ENCODE measurements at regions not wholly inside any gene's neighbourhood (a gene's known extent, or its start where the extent isn't known, plus 50 kb on each side); places are given as distances from the start of the nearest gene placed in this dataset.

- no peaks in the 10 kb centered on the region for H3K27me3 Mint-ChIP-seq (ENCODE audit: insufficient read depth, unreplicated experiment)
- no peaks in the 10 kb centered on the region for H3K9me3 Mint-ChIP-seq (ENCODE audit: unreplicated experiment)
- CTCF ChIA-PET: interaction anchor here (2.2 kb wide), 1 partner anchor 10 kb away, joined by 13 read pairs; no protein-coding TSS in a partner anchor
- H3K4me3 Mint-ChIP-seq (ENCODE audit: unreplicated experiment): no peak overlapping the region
- no peak for TF ChIP-seq CTCF (IDR thresholded peaks at IDR 0.05; ENCODE audit: unreplicated experiment)
- no peak for DNase-seq (ENCODE audit: unreplicated experiment)
- no peaks in the 10 kb centered on the region for H3K36me3 Mint-ChIP-seq (ENCODE audit: insufficient read depth, unreplicated experiment)
- H3K27ac Mint-ChIP-seq (ENCODE audit: low read depth, unreplicated experiment): no peak overlapping the region
- peaks cover 15% of the 10 kb centered on the region for H3K4me1 Mint-ChIP-seq (ENCODE audit: insufficient read depth, unreplicated experiment)
- POLR2A ChIA-PET: no interaction called here
- no TSS peak for BruUV-seq (replicated peaks)
- intact Hi-C loops (cut with micrococcal nuclease): no loop called here
Measured at GRCh38 chr2:196463706-196464105, 175.8 kb upstream of the CCDC150 start.

GRCh38 chr2:196464311-196464710, 175.2 kb upstream of the CCDC150 start:
- TF ChIP-seq CTCF (IDR thresholded peaks at IDR 0.05; ENCODE audit: unreplicated experiment): no peak
- intact Hi-C loops (cut with micrococcal nuclease): no loop called here
- peaks cover 21% of the 10 kb centered on the region for H3K4me1 Mint-ChIP-seq (ENCODE audit: insufficient read depth, unreplicated experiment)
- ChIA-PET CTCF (interaction anchor here (2.2 kb wide), 1 partner anchor 11 kb away, joined by 13 read pairs; no protein-coding TSS in a partner anchor), POLR2A (no interaction called here)
- H3K4me3 Mint-ChIP-seq (ENCODE audit: unreplicated experiment): no peak overlapping the region
- no TSS peak for BruUV-seq (replicated peaks)
- no peaks in the 10 kb centered on the region for H3K27me3 Mint-ChIP-seq (ENCODE audit: insufficient read depth, unreplicated experiment)
- H3K9me3 Mint-ChIP-seq (ENCODE audit: unreplicated experiment): no peaks in the 10 kb centered on the region
- no peak for DNase-seq (ENCODE audit: unreplicated experiment)
- no peaks in the 10 kb centered on the region for H3K36me3 Mint-ChIP-seq (ENCODE audit: insufficient read depth, unreplicated experiment)
- H3K27ac Mint-ChIP-seq (ENCODE audit: low read depth, unreplicated experiment): no peak overlapping the region

GRCh38 chr2:196466581-196466980, 172.9 kb upstream of the CCDC150 start:
- no peak for TF ChIP-seq CTCF (IDR thresholded peaks at IDR 0.05; ENCODE audit: unreplicated experiment)
- DNase-seq (ENCODE audit: unreplicated experiment): no peak
- BruUV-seq (replicated peaks): no TSS peak
- H3K9me3 Mint-ChIP-seq (ENCODE audit: unreplicated experiment): no peaks in the 10 kb centered on the region
- ChIA-PET CTCF (interaction anchor here (1.2 to 2.0 kb wide), 2 partner anchors 13 to 16 kb away, joined by 4 to 20 read pairs; no protein-coding TSS in a partner anchor), POLR2A (no interaction called here)
- H3K36me3 Mint-ChIP-seq (ENCODE audit: insufficient read depth, unreplicated experiment): no peaks in the 10 kb centered on the region
- H3K27ac Mint-ChIP-seq (ENCODE audit: low read depth, unreplicated experiment): no peak overlapping the region
- H3K4me1 Mint-ChIP-seq (ENCODE audit: insufficient read depth, unreplicated experiment): peaks cover 16% of the 10 kb centered on the region
- no peaks in the 10 kb centered on the region for H3K27me3 Mint-ChIP-seq (ENCODE audit: insufficient read depth, unreplicated experiment)
- H3K4me3 Mint-ChIP-seq (ENCODE audit: unreplicated experiment): no peak overlapping the region
- intact Hi-C loops (cut with micrococcal nuclease): no loop called here

- ChIA-PET CTCF (interaction anchor here (0.6 to 1.3 kb wide), 7 partner anchors 13 to 391 kb away, joined by 3 to 5 read pairs (median 4); no protein-coding TSS in a partner anchor), POLR2A (interaction anchor here (0.7 kb wide), 1 partner anchor 966 kb away, joined by 3 read pairs; no protein-coding TSS in a partner anchor)
- TF ChIP-seq CTCF (IDR thresholded peaks at IDR 0.05; ENCODE audit: unreplicated experiment): no peak
- no peaks in the 10 kb centered on the region for H3K36me3 Mint-ChIP-seq (ENCODE audit: insufficient read depth, unreplicated experiment)
- no peaks in the 10 kb centered on the region for H3K27me3 Mint-ChIP-seq (ENCODE audit: insufficient read depth, unreplicated experiment)
- H3K4me3 Mint-ChIP-seq (ENCODE audit: unreplicated experiment): no peak overlapping the region
- H3K27ac Mint-ChIP-seq (ENCODE audit: low read depth, unreplicated experiment): no peak overlapping the region
- peaks cover 16% of the 10 kb centered on the region for H3K4me1 Mint-ChIP-seq (ENCODE audit: insufficient read depth, unreplicated experiment)
- BruUV-seq (replicated peaks): no TSS peak
- no peaks in the 10 kb centered on the region for H3K9me3 Mint-ChIP-seq (ENCODE audit: unreplicated experiment)
- no peak for DNase-seq (ENCODE audit: unreplicated experiment)
- intact Hi-C loops (cut with micrococcal nuclease): no loop called here
Measured at GRCh38 chr2:196468394-196468793, 171.1 kb upstream of the CCDC150 start.
